Transverse colon (tissue), 4 donors: ENCODE measurements at regions not wholly inside any gene's neighbourhood (a gene's known extent, or its start where the extent isn't known, plus 50 kb on each side); places are given as distances from the start of the nearest gene placed in this dataset.

ENCODE experiments used
- DNase-seq: peaks from one replicate; pipeline ENCODE4 v3.0.0-alpha.2; 2019
- H3K27ac ChIP-seq, 4 donors: fragments of 200-600 bp; sonication (generic); 2 replicates each; pipeline ENCODE4 v1.5.1; 2016 to 2018; ENCODE audit warnings: inconsistent platforms in 4 of 4
- H3K27me3 ChIP-seq: fragments of 200-600 bp; sonication (generic); 2 replicates; pipeline ENCODE4 v1.5.1; 2017; ENCODE audit warnings: inconsistent platforms
- H3K36me3 ChIP-seq, 4 donors: fragments of 200-600 bp; sonication (generic); 2 replicates each; pipeline ENCODE4 v1.5.1; 2017 to 2019; ENCODE audit warnings: inconsistent platforms in 4 of 4
- H3K4me1 ChIP-seq, 4 donors: fragments of 200-600 bp; sonication (generic); 2 replicates each; pipeline ENCODE4 v1.5.1; 2017 to 2020; ENCODE audit warnings: inconsistent platforms in 4 of 4
- H3K4me3 ChIP-seq, 4 donors: fragments of 200-600 bp; sonication (generic); 1 replicate in 1 of 4; 2 replicates in 3 of 4; pipeline versions ENCODE4 v1.5.1 to v1.6.1; 2017 to 2019; ENCODE audit warnings: inconsistent platforms in 4 of 4
- H3K9me3 ChIP-seq, 2 donors: fragments of 200-600 bp; sonication (generic); 2 replicates each; pipeline ENCODE4 v1.5.1; 2017 to 2019; ENCODE audit warnings: inconsistent platforms in 2 of 2
- EP300 ChIP-seq: sonication (generic); formaldehyde crosslinking; IDR thresholded peaks from one replicate; pipeline ENCODE4 v1.6.1; 2017; ENCODE audit warnings: antibody characterized with exemption, low read depth
- POLR2A ChIP-seq: fragments of 450-650 bp; IDR thresholded peaks from one replicate; pipeline ENCODE4 v1.6.1; 2016; ENCODE audit warnings: antibody characterized with exemption, mild to moderate bottlenecking, moderate library complexity
- POLR2AphosphoS5 ChIP-seq, 3 donors: sonication (generic); formaldehyde crosslinking; IDR thresholded peaks; one replicate each; pipeline ENCODE4 v1.6.1; 2016; ENCODE audit warnings: antibody characterized with exemption in 3 of 3
- WGBS, 2 donors: methylation state at CpG; one replicate each; pipeline ENCODE4 v1.1.5; 2018; ENCODE audit warnings: low coverage in 1 of 2; 5-methylcytosine and 5-hydroxymethylcytosine counted together
- in situ Hi-C, 4 donors: fragments of 200-750 bp; cut with MboI; loops; one replicate each; pipeline versions ENCODE4 v1.15.0 to v1.15.1; 2017; ENCODE audit warnings: low sequenced_read_pairs in 3 of 4, low pct_ligation_motif_present in 1 of 4, low pct_unique_long_range_greater_than_20kb in 1 of 4
- intact Hi-C: fragments of 100-400 bp; cut with DNase I; formaldehyde crosslinking; loops from one replicate; pipeline ENCODE4 v1.15.1; 2023; ENCODE audit warnings: low total_unique reads
- TF ChIP-seq, protein P1 (sequence below), 5 experiments: fragments of 200-600 bp in 3 of 5; fragments of 450-650 bp in 2 of 5; sonication (generic) in 3 of 5; IDR thresholded peaks; 1 replicate in 2 of 5; 2 replicates in 3 of 5; pipeline ENCODE4 v1.5.1; 2016 to 2017; ENCODE audit warnings: antibody characterized with exemption in 5 of 5, inconsistent platforms in 3 of 5, mild to moderate bottlenecking in 2 of 5, moderate library complexity in 1 of 5

GRCh38 chr2:195181059-195181705 lies 475.8 kb upstream of the SLC39A10 start:
- Histone ChIP-seq H3K27me3 (no peaks in the 10 kb centered on the region), H3K27ac (no peak overlapping the region), H3K9me3 (no peaks in the 10 kb centered on the region), H3K4me3 (no peak overlapping the region), H3K4me1 (no peaks in the 10 kb centered on the region), H3K36me3 (no peaks in the 10 kb centered on the region)
- DNase-seq: no peak
- in situ Hi-C loops: no loop called here
- 92 to 100% methylated on average over 1 of the region's 1 CpG for WGBS, 2 donors
- TF ChIP-seq POLR2A: no peak
- no peak for TF ChIP-seq EP300
- TF ChIP-seq, protein P1, sequence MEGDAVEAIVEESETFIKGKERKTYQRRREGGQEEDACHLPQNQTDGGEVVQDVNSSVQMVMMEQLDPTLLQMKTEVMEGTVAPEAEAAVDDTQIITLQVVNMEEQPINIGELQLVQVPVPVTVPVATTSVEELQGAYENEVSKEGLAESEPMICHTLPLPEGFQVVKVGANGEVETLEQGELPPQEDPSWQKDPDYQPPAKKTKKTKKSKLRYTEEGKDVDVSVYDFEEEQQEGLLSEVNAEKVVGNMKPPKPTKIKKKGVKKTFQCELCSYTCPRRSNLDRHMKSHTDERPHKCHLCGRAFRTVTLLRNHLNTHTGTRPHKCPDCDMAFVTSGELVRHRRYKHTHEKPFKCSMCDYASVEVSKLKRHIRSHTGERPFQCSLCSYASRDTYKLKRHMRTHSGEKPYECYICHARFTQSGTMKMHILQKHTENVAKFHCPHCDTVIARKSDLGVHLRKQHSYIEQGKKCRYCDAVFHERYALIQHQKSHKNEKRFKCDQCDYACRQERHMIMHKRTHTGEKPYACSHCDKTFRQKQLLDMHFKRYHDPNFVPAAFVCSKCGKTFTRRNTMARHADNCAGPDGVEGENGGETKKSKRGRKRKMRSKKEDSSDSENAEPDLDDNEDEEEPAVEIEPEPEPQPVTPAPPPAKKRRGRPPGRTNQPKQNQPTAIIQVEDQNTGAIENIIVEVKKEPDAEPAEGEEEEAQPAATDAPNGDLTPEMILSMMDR (IDR thresholded peaks at IDR 0.05): no peak
- TF ChIP-seq POLR2AphosphoS5 (IDR thresholded peaks at IDR 0.05): no peak
- intact Hi-C loops: no loop called here

- intact Hi-C loops (no loop called here), in situ Hi-C loops (no loop called here)
- no peak for DNase-seq
- TF ChIP-seq POLR2A (no peak), POLR2AphosphoS5 (IDR thresholded peaks at IDR 0.05) (no peak), EP300 (no peak)
- TF ChIP-seq, protein P1 (IDR thresholded peaks at IDR 0.05): no peak
- Histone ChIP-seq H3K9me3 (no peaks in the 10 kb centered on the region), H3K4me1 (no peaks in the 10 kb centered on the region), H3K27me3 (no peaks in the 10 kb centered on the region), H3K4me3 (no peak overlapping the region), H3K36me3 (no peaks in the 10 kb centered on the region), H3K27ac (no peak overlapping the region)
Measured at GRCh38 chr2:195168369-195168768, 488.7 kb upstream of the SLC39A10 start.

DNA sequence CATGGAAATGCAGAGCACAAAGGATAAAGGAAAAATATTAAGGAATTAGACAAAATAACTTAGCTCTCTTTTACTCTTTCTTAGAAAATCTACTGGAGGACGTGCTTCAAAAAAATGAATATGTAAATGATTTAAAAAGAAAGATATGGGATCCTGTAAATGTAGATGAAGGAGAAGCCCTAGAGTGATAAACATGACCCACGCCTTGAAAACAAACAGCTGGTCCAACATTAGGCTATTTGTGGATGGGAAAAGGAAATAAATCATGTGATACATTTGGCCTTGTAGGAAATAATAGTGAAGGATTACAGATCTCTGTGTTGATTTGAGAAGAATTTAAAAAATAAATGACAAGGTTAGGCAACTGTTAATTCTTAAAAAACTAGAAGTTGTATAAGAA lies 492.1 kb upstream of the SLC39A10 start:
- H3K4me3 ChIP-seq: no peak overlapping the region
- no peak overlapping the region for H3K27ac ChIP-seq
- H3K36me3 ChIP-seq: no peaks in the 10 kb centered on the region
- H3K9me3 ChIP-seq: no peaks in the 10 kb centered on the region
- no peaks in the 10 kb centered on the region for H3K4me1 ChIP-seq
- 48 to 54% methylated on average over 2 of the region's 2 CpGs for WGBS, 2 donors
- H3K27me3 ChIP-seq: no peaks in the 10 kb centered on the region
- TF ChIP-seq POLR2AphosphoS5 (IDR thresholded peaks at IDR 0.05): no peak
- TF ChIP-seq, protein P1 (IDR thresholded peaks at IDR 0.05): no peak
- TF ChIP-seq POLR2A: no peak
- no peak for TF ChIP-seq EP300
- intact Hi-C loops: no loop called here
- DNase-seq: no peak
- in situ Hi-C loops: no loop called here

DNA sequence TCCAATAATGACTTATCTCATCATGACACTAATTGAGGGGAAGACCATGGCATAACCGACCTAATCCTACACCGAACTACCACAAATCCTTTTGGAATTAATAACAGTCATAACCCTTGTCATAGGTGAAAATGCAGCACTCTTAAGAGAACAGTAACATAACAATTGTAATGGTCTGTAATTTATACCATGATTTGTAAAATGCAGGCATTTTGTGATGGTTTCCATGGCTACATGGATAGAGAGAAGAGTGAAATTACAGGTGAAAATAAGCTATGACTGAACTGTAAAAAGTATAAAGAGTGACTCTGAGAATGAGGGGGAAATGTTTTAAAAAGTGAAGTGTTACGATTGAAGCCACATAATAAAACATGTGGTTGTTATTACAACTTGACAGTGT lies 494.1 kb upstream of the SLC39A10 start:
- H3K4me1 ChIP-seq: no peaks in the 10 kb centered on the region
- H3K9me3 ChIP-seq: no peaks in the 10 kb centered on the region
- in situ Hi-C loops: no loop called here
- no peak for TF ChIP-seq POLR2AphosphoS5 (IDR thresholded peaks at IDR 0.05)
- no peak for TF ChIP-seq POLR2A
- TF ChIP-seq, protein P1 (IDR thresholded peaks at IDR 0.05): no peak
- TF ChIP-seq EP300: no peak
- 34 to 37% methylated on average over 3 of the region's 3 CpGs for WGBS, 2 donors
- no peaks in the 10 kb centered on the region for H3K36me3 ChIP-seq
- intact Hi-C loops: no loop called here
- H3K27me3 ChIP-seq: no peaks in the 10 kb centered on the region
- no peak overlapping the region for H3K27ac ChIP-seq
- H3K4me3 ChIP-seq: no peak overlapping the region
- DNase-seq: no peak
